ENCODE measurements at regions not wholly inside any gene's neighbourhood (a gene's known extent, or its start where the extent isn't known, plus 50 kb on each side); places are given as distances from the start of the nearest gene placed in this dataset.
"Not testable (repeated sequence)": the region's sequence is repeated elsewhere in the genome, so short reads cannot be mapped to it uniquely, and the experiment has no call there.

DNA sequence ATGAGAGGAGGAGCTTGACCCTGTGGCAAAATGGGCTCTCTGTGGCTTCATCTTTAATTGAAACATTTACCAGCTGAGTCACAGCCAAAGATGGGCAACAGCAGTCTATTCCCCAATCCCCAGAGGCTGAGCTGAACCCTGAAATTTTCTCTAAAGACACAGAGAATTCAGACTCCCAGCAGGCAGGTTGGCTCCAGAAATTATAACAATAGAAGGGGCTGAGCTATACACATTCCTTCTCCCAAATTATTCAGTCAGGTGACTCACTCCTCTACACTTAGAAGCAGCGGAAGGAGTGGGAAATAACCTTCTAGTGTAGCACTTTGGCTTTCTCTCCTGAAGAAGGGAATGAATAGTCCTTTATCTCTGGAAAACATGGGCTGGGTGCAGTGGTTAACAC is 264.3 kb upstream of the ARHGEF26 start:
- BruUV-seq (replicated peaks): no TSS peak
- no peaks in the 10 kb centered on the region for H3K9me3 ChIP-seq (ENCODE audit: low read depth, low read length, poor library complexity, severe bottlenecking)
- no peak overlapping the region for H3K27ac ChIP-seq (ENCODE audit: low read depth, low read length, poor library complexity, severe bottlenecking)
- CTCF ChIA-PET: no interaction called here
- no peaks in the 10 kb centered on the region for H3K4me1 ChIP-seq (ENCODE audit: insufficient read depth, low read length, poor library complexity, severe bottlenecking)
- no peaks in the 10 kb centered on the region for H3K36me3 ChIP-seq (ENCODE audit: insufficient read depth, low read length, poor library complexity, severe bottlenecking)
- no peak overlapping the region for H3K4me3 ChIP-seq (ENCODE audit: low read depth, low read length, poor library complexity, severe bottlenecking)
- H3K27me3 ChIP-seq (replicated peaks; ENCODE audit: insufficient read depth, low read depth, low read length, poor library complexity): no peaks in the 10 kb centered on the region
- peak; percentile 7 for DNase-seq (ENCODE audit: low spot score)
- TF ChIP-seq, protein P1, sequence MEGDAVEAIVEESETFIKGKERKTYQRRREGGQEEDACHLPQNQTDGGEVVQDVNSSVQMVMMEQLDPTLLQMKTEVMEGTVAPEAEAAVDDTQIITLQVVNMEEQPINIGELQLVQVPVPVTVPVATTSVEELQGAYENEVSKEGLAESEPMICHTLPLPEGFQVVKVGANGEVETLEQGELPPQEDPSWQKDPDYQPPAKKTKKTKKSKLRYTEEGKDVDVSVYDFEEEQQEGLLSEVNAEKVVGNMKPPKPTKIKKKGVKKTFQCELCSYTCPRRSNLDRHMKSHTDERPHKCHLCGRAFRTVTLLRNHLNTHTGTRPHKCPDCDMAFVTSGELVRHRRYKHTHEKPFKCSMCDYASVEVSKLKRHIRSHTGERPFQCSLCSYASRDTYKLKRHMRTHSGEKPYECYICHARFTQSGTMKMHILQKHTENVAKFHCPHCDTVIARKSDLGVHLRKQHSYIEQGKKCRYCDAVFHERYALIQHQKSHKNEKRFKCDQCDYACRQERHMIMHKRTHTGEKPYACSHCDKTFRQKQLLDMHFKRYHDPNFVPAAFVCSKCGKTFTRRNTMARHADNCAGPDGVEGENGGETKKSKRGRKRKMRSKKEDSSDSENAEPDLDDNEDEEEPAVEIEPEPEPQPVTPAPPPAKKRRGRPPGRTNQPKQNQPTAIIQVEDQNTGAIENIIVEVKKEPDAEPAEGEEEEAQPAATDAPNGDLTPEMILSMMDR (conservative IDR thresholded peaks at IDR 0.05; ENCODE audit: low read depth, low read length): no peak
- no peak for TF ChIP-seq EZH2 (IDR thresholded peaks at IDR 0.05; ENCODE audit: borderline replicate concordance, low read depth, low read length, poor library complexity, severe bottlenecking)
- POLR2A ChIA-PET (ENCODE audit: low non-redundant PET): no interaction called here
- intact Hi-C loops (cut with micrococcal nuclease; ENCODE audit: unreplicated experiment): no loop called here

DNA sequence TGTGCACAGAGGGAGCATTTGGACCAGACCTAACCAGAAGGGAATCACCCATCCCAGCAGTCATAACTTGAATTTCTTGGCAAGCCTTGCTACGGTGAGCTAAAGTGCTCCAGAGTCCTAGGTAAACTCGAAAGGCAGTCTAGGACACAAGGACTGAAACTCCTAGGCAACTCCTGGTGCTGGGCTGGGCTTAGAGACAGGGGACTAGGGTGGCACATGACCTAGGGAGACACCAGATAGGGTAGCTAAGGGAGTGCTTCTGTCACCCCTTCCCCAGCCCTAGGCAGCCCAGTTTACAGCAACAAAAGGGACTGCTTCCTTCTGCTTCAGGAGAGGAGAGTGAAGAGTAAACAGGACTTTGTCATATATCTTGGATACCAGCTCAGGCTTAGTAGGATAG is 256.4 kb upstream of the ARHGEF26 start:
- BruUV-seq (replicated peaks): no TSS peak
- no peak for DNase-seq (ENCODE audit: low spot score)
- ChIA-PET POLR2A (ENCODE audit: low non-redundant PET) (no interaction called here), CTCF (no interaction called here)
- no peaks in the 10 kb centered on the region for H3K4me1 ChIP-seq (ENCODE audit: insufficient read depth, low read length, poor library complexity, severe bottlenecking)
- no peaks in the 10 kb centered on the region for H3K9me3 ChIP-seq (ENCODE audit: low read depth, low read length, poor library complexity, severe bottlenecking)
- H3K4me3 ChIP-seq (ENCODE audit: low read depth, low read length, poor library complexity, severe bottlenecking): no peak overlapping the region
- TF ChIP-seq EZH2 (IDR thresholded peaks at IDR 0.05; ENCODE audit: borderline replicate concordance, low read depth, low read length, poor library complexity, severe bottlenecking): no peak
- TF ChIP-seq, protein P1 (conservative IDR thresholded peaks at IDR 0.05; ENCODE audit: low read depth, low read length): no peak
- no peaks in the 10 kb centered on the region for H3K36me3 ChIP-seq (ENCODE audit: insufficient read depth, low read length, poor library complexity, severe bottlenecking)
- H3K27ac ChIP-seq (ENCODE audit: low read depth, low read length, poor library complexity, severe bottlenecking): no peak overlapping the region
- intact Hi-C loops (cut with micrococcal nuclease; ENCODE audit: unreplicated experiment): no loop called here
- H3K27me3 ChIP-seq (replicated peaks; ENCODE audit: insufficient read depth, low read depth, low read length, poor library complexity): no peaks in the 10 kb centered on the region

DNA sequence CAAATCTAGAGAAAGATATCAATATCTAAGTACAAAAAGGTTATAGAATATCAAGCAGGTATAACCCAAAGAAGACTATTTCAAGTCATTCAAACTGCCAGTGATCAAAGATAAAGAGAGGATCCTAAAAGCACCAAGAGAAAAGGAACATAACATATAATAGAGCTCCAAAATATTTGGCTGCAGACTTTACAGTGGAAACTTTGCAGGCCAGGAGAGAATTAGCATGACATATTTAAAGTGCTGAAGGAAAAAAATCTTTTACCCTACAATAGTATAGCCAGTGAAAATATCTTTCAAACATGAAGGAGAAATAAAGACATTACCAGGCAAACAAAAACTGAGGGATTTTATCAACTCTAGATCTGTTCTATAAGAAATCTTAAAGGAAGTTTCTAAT is 254.3 kb upstream of the ARHGEF26 start:
- POLR2A ChIA-PET (ENCODE audit: low non-redundant PET): no interaction called here
- TF ChIP-seq, protein P1 (conservative IDR thresholded peaks at IDR 0.05; ENCODE audit: low read depth, low read length): no peak
- no peak for TF ChIP-seq EZH2 (IDR thresholded peaks at IDR 0.05; ENCODE audit: borderline replicate concordance, low read depth, low read length, poor library complexity, severe bottlenecking)
- CTCF ChIA-PET: no interaction called here
- H3K4me3 ChIP-seq (ENCODE audit: low read depth, low read length, poor library complexity, severe bottlenecking): no peak overlapping the region
- H3K27me3 ChIP-seq (replicated peaks; ENCODE audit: insufficient read depth, low read depth, low read length, poor library complexity): no peaks in the 10 kb centered on the region
- H3K4me1 ChIP-seq (ENCODE audit: insufficient read depth, low read length, poor library complexity, severe bottlenecking): no peaks in the 10 kb centered on the region
- intact Hi-C loops (cut with micrococcal nuclease; ENCODE audit: unreplicated experiment): no loop called here
- H3K9me3 ChIP-seq (ENCODE audit: low read depth, low read length, poor library complexity, severe bottlenecking): no peaks in the 10 kb centered on the region
- BruUV-seq (replicated peaks): no TSS peak
- no peak for DNase-seq (ENCODE audit: low spot score)
- H3K36me3 ChIP-seq (ENCODE audit: insufficient read depth, low read length, poor library complexity, severe bottlenecking): no peaks in the 10 kb centered on the region
- no peak overlapping the region for H3K27ac ChIP-seq (ENCODE audit: low read depth, low read length, poor library complexity, severe bottlenecking)

DNA sequence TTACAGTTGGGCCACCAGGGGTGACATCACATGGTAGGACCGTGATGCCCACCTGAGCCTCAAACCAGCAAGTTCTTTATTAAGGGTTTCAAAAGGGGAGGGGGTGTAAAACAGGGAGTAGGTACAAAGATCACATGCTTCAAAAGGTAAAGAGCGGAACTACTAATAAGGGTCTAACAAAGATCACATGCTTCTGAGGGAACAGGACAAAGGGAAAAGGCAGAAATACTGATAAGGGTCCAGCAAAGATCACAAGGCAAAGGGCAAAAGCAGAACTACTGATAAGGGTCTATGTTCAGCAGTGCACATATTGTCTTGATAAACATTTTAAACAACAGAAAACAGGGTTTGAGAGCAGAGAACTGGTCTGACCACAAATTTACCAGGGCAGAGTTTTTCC is 246.8 kb upstream of the ARHGEF26 start:
- intact Hi-C loops (cut with micrococcal nuclease; ENCODE audit: unreplicated experiment); H3K9me3 ChIP-seq (ENCODE audit: low read depth, low read length, poor library complexity, severe bottlenecking); DNase-seq (ENCODE audit: low spot score); H3K4me1 ChIP-seq (ENCODE audit: insufficient read depth, low read length, poor library complexity, severe bottlenecking); H3K27ac ChIP-seq (ENCODE audit: low read depth, low read length, poor library complexity, severe bottlenecking); BruUV-seq (replicated peaks); POLR2A ChIA-PET (ENCODE audit: low non-redundant PET); CTCF ChIA-PET; H3K4me3 ChIP-seq (ENCODE audit: low read depth, low read length, poor library complexity, severe bottlenecking); H3K27me3 ChIP-seq (replicated peaks; ENCODE audit: insufficient read depth, low read depth, low read length, poor library complexity); H3K36me3 ChIP-seq (ENCODE audit: insufficient read depth, low read length, poor library complexity, severe bottlenecking): not testable (repeated sequence)
